ENCODE measurements at regions not wholly inside any gene's neighbourhood (a gene's known extent, or its start where the extent isn't known, plus 50 kb on each side); places are given as distances from the start of the nearest gene placed in this dataset.

DNA sequence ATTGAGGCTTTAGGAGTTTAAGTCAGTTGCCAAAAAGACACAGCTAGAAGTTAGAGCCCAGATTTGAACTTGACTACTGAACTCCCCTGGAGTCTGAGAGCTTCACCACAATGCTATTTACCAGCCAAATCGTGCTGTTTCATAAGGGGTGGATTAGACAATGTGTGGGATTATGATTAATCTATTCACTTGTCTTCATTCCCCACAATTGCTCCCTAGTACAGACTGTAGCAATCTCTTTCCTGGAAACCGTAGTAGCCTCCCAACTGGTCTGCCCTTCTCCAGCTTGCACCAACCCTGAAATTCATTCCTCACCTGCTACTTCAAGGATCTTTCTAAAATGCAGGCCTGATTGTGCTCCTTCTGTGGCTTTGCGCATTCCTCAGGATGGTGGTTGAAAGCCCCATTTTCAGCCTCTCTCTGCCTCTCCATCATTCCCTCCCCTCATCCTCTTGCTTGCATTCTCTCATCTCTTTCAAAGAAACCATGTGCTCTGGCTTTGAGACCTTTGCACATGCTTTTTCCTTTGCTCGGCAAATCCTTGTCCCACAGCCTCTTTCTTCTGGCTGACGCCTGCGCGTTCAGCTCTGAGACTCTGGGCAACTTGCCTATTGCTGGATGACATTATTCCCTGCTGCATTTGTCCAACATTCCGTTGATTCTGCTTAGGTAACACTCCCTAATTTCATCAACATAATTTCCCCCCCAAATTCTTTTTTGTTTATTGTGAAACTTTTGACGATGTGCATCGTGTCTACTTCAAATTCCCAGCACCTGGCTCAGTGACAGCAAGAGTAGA lies 145.1 kb downstream of the ADRA2A start:
- Mint-ChIP-seq H3K4me1 (peaks cover 7 to 8% of the 10 kb centered on the region in 2 experiments), H3K36me3 (ENCODE audit: insufficient read depth in 1 of 3, low read depth in 3 of 3) (peaks cover 0 to 5% (median 0%) of the 10 kb centered on the region in 3 experiments; a peak in 1 of 7 replicates), H3K27me3 (ENCODE audit: low read depth) (peaks cover 5% of the 10 kb centered on the region), H3K4me3 (no peak overlapping the region), H3K27ac (no peak overlapping the region; a peak in 1 of 7 replicates), H3K9me3 (peaks cover 5 to 15% of the 10 kb centered on the region in 2 experiments; a peak in 4 of 5 replicates)
- Histone ChIP-seq H3K4me1 (ENCODE audit: insufficient read depth, low read length) (no peaks in the 10 kb centered on the region), H3K79me2 (ENCODE audit: insufficient read depth, low read length) (no peaks in the 10 kb centered on the region), H3K23me2 (ENCODE audit: insufficient read length, low read depth, low read length, poor library complexity, severe bottlenecking) (no peaks in the 10 kb centered on the region), H3K18ac (ENCODE audit: insufficient read length, low read depth, low read length) (no peak overlapping the region), H2AK5ac (ENCODE audit: insufficient read length, low read length) (no peak overlapping the region), H4K20me1 (ENCODE audit: control insufficient read depth, insufficient read depth, insufficient read length) (no peaks in the 10 kb centered on the region), H2BK5ac (ENCODE audit: insufficient read length, low read length) (no peak overlapping the region), H3K79me1 (ENCODE audit: insufficient read depth, low read depth, low read length, poor library complexity, severe bottlenecking) (no peaks in the 10 kb centered on the region), H4K5ac (ENCODE audit: insufficient read length, low read depth, low read length) (no peak overlapping the region), H3K9ac (ENCODE audit: extremely low read depth, insufficient read length, low read length) (no peak overlapping the region), H3K27ac (ENCODE audit: insufficient read length, low read depth, low read length) (no peak overlapping the region), H3K9me3 (ENCODE audit: control insufficient read depth, low read depth, low read length) (no peaks in the 10 kb centered on the region), H3K56ac (ENCODE audit: insufficient read length, low read depth, low read length) (no peak overlapping the region), H4K8ac (replicated peaks; ENCODE audit: insufficient read length, low read depth, low read length) (no peak overlapping the region), H3K27me3 (ENCODE audit: insufficient read depth, low read length) (no peaks in the 10 kb centered on the region), H3T11ph (ENCODE audit: low read length) (no peak overlapping the region), H2BK15ac (ENCODE audit: low read depth, low read length) (no peak overlapping the region), H4K91ac (ENCODE audit: insufficient read length, low read depth, low read length) (no peak overlapping the region), H3K4ac (ENCODE audit: low read depth, low read length) (no peak overlapping the region), H3K23ac (ENCODE audit: insufficient read length, low read depth, low read length) (no peak overlapping the region), H3K4me2 (ENCODE audit: insufficient read depth, insufficient read length, low read length) (no peak overlapping the region), H3K14ac (ENCODE audit: insufficient read depth, low read length) (no peak overlapping the region), H2BK12ac (ENCODE audit: insufficient read length, low read depth, low read length) (no peak overlapping the region), H2BK20ac (ENCODE audit: low read depth, low read length, poor library complexity, severe bottlenecking) (no peak overlapping the region), H2AFZ (ENCODE audit: low read length) (no peak overlapping the region), H2BK120ac (ENCODE audit: low read depth, low read length, poor library complexity, severe bottlenecking) (no peak overlapping the region)
- TF ChIP-seq CTCF (conservative IDR thresholded peaks at IDR 0.05), result no peak
- DNase-seq, result no peak
- no CpG with 5 or more reads among the region's 10 CpGs for WGBS (ENCODE audit: extremely low coverage, insufficient read length, low lambda C conversion rate)
